Gastrocnemius medialis (tissue), 4 donors: ENCODE measurements at regions not wholly inside any gene's neighbourhood (a gene's known extent, or its start where the extent isn't known, plus 50 kb on each side); places are given as distances from the start of the nearest gene placed in this dataset.

Experiments
- POLR2A ChIP-seq, 2 donors: fragments of 450-650 bp; IDR thresholded peaks; one replicate each; pipeline ENCODE4 v1.6.1; 2017; ENCODE audit warnings: antibody characterized with exemption in 2 of 2, mild to moderate bottlenecking in 2 of 2, moderate library complexity in 2 of 2
- TF ChIP-seq, protein P1 (sequence below), 5 experiments: fragments of 450-650 bp in 3 of 5; fragments of 200-600 bp in 2 of 5; sonication (generic) in 2 of 5; IDR thresholded peaks in 4 of 5; conservative IDR thresholded peaks in 1 of 5; 1 replicate in 4 of 5; 2 replicates in 1 of 5; pipeline ENCODE4 v1.5.1; 2016 to 2019; ENCODE audit warnings: antibody characterized with exemption in 5 of 5, mild to moderate bottlenecking in 3 of 5, moderate library complexity in 3 of 5

DNA sequence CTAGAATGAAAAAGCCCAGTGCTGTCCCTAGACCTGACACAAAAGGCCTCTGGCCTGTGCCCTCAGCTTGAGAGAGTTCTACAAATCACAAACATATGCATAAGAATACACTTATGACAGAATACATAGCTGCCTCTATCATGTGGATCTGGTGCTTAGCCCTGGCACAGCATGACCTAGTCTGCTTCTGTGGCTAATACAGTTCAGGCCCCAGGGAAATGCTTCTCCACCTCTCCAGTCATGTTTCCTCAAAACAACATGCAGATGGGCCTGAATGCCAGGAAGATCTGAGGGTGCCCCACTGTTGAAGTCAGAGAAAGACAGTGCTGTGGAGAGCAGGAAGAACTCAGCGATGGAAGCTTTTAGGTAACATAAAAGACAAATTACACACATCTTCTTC is 231.9 kb upstream of the SALL1 start:
- TF ChIP-seq, protein P1, sequence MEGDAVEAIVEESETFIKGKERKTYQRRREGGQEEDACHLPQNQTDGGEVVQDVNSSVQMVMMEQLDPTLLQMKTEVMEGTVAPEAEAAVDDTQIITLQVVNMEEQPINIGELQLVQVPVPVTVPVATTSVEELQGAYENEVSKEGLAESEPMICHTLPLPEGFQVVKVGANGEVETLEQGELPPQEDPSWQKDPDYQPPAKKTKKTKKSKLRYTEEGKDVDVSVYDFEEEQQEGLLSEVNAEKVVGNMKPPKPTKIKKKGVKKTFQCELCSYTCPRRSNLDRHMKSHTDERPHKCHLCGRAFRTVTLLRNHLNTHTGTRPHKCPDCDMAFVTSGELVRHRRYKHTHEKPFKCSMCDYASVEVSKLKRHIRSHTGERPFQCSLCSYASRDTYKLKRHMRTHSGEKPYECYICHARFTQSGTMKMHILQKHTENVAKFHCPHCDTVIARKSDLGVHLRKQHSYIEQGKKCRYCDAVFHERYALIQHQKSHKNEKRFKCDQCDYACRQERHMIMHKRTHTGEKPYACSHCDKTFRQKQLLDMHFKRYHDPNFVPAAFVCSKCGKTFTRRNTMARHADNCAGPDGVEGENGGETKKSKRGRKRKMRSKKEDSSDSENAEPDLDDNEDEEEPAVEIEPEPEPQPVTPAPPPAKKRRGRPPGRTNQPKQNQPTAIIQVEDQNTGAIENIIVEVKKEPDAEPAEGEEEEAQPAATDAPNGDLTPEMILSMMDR (IDR thresholded peaks at IDR 0.05 in 4 of 5, conservative IDR thresholded peaks at IDR 0.05 in 1 of 5) = no peak
- no peak for TF ChIP-seq POLR2A (IDR thresholded peaks at IDR 0.05)
